Heart right ventricle (tissue), 16 donors: ENCODE measurements at regions not wholly inside any gene's neighbourhood (a gene's known extent, or its start where the extent isn't known, plus 50 kb on each side); places are given as distances from the start of the nearest gene placed in this dataset.

Source experiments
- ATAC-seq, 8 donors: fragments of 200-7000 bp; cut with Tn5 transposase; one replicate each; pipeline ENCODE4 v1.9.1; 2020; ENCODE audit warnings: mild to moderate bottlenecking in 8 of 8, moderate library complexity in 8 of 8, moderate number of reproducible peaks in 1 of 8
- DNase-seq, 2 donors: peaks; one replicate each; pipeline ENCODE4 v3.0.0-alpha.2; 2020
- H3K27ac ChIP-seq, 10 donors: fragments of 200-600 bp; sonication (generic) in 2 of 10; one replicate each; pipeline versions ENCODE4 v1.5.0 to v1.8.0; 2020 to 2022; ENCODE audit warnings: mild to moderate bottlenecking in 3 of 10
- H3K27me3 ChIP-seq, 7 donors: fragments of 200-600 bp; one replicate each; pipeline ENCODE4 v1.8.0; 2021 to 2022; ENCODE audit warnings: mild to moderate bottlenecking in 2 of 7
- H3K36me3 ChIP-seq, 9 donors: fragments of 200-600 bp; sonication (generic) in 1 of 9; one replicate each; pipeline versions ENCODE4 v1.5.0 to v1.8.0; 2020 to 2022; ENCODE audit warnings: mild to moderate bottlenecking in 2 of 9
- H3K4me1 ChIP-seq, 9 donors: fragments of 200-600 bp; sonication (generic) in 1 of 9; one replicate each; pipeline versions ENCODE4 v1.5.0 to v1.8.0; 2020 to 2022; ENCODE audit warnings: mild to moderate bottlenecking in 4 of 9
- H3K4me3 ChIP-seq, 10 donors: fragments of 200-600 bp; sonication (generic) in 2 of 10; one replicate each; pipeline versions ENCODE4 v1.5.0 to v1.8.0; 2020 to 2022; ENCODE audit warnings: mild to moderate bottlenecking in 7 of 10, moderate library complexity in 2 of 10
- H3K9me3 ChIP-seq, 11 donors: fragments of 200-600 bp in 10 of 11; sonication (generic) in 2 of 11; one replicate each; pipeline versions ENCODE4 v1.5.0 to v1.8.0; 2013 to 2022; ENCODE audit warnings: mild to moderate bottlenecking in 2 of 11, control low read depth in 1 of 11, moderate library complexity in 1 of 11
- CTCF ChIP-seq, 9 donors: fragments of 200-600 bp; sonication (generic) in 2 of 9; IDR thresholded peaks; one replicate each; pipeline versions ENCODE4 v1.5.0 to v1.8.0; 2021 to 2022; ENCODE audit warnings: antibody characterized with exemption in 9 of 9, mild to moderate bottlenecking in 5 of 9, moderate library complexity in 1 of 9
- WGBS, 2 donors: extraction: QIAGEN DNeasy Blood & Tissue Kit; methylation state at CpG; one replicate each; pipeline ENCODE4 v1.1.7; 2013; ENCODE audit warnings: inconsistent platforms in 1 of 2; 5-methylcytosine and 5-hydroxymethylcytosine counted together
- intact Hi-C, 10 donors: fragments of 100-400 bp; cut with DNase I; formaldehyde crosslinking; loops; one replicate each; pipeline versions ENCODE4 v1.11.1 to v1.14.2; 2022
- donor health status: Arrhythmogenic right ventricular cardiomyopathy.
- donor health status: ischemic (EF 13 %, LVEDD 7.1; RV severe dilation, severe dysfunction).
- donor health status: healthy with polysubstance abuse.
- donor health status: DM: no; HTN: yes; CAD: no.
- donor health status: DM: no; HTN: no; CAD: no.
- donor health status: ischemic (EF 25% LVEDD 6.9; RV normal size, moderate dysfunction).
- donor health status: ischemic (EF 25% LVEDD 5.7; RV mildly dilated, moderate dysfunction).
- donor health status: healthy.
- donor health status: DM: yes; HTN: yes; CAD: no.
- donor health status: Ischemic cardiomyopathy.
- donor health status: ischemic (EF 35%, LVEDD 5.7; RV mildly dilated, moderate dysfunction).
- donor health status: nonischemic (EF 11% LVEDD 7.7; RV severe dilation, severe dysfunction).
- donor health status: DM: yes; HTN: yes; CAD: no.
- donor health status: PGD.
- donor health status: ischemic (EF 29% LVEDD 5.4; RV normal size, mild dysfunction).
- donor health status: nonischemic (EF 23%, LVEDD 6.1; RV moderate dilation, normal function).

DNA sequence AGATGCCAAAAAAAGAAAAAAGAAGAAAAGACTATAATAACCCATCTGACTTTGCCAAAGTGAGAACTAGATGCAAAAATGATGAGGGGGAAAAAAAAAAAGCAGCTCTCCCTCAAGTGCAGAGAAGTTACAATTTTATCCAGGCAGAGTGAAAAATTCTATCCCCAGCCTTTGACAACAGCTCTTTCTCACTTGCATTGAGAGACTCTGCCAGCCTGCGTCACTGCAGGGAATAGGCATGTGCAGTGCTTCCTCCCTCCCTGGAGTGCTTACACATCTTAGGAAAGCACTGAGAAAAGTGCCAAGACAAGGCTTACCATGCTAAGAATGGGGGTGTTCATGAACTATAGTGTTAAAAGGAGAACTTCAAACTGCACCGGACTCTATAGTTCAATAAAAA is 418.6 kb upstream of the TYRP1 start:
- peaks cover 0 to 8% (median 0%) of the 10 kb centered on the region in 11 donors for H3K9me3 ChIP-seq
- H3K27ac ChIP-seq = no peak overlapping the region
- 59 to 61% methylated on average over 2 of the region's 2 CpGs for WGBS, 2 donors
- H3K4me1 ChIP-seq = no peaks in the 10 kb centered on the region
- H3K4me3 ChIP-seq = no peak overlapping the region
- no peaks in the 10 kb centered on the region for H3K27me3 ChIP-seq
- DNase-seq = no peak
- TF ChIP-seq CTCF (IDR thresholded peaks at IDR 0.05) = no peak
- no peak for ATAC-seq
- no peaks in the 10 kb centered on the region for H3K36me3 ChIP-seq
- intact Hi-C loops = no loop called here

- no peaks in the 10 kb centered on the region for H3K36me3 ChIP-seq
- TF ChIP-seq CTCF (IDR thresholded peaks at IDR 0.05) = no peak
- peaks cover 0 to 13% (median 0%) of the 10 kb centered on the region in 11 donors for H3K9me3 ChIP-seq
- no peak overlapping the region for H3K27ac ChIP-seq
- no peaks in the 10 kb centered on the region for H3K27me3 ChIP-seq
- WGBS, 2 donors = 73 to 81% methylated on average over 1 of the region's 1 CpG
- ATAC-seq (no peak), DNase-seq (no peak)
- H3K4me1 ChIP-seq = no peaks in the 10 kb centered on the region
- intact Hi-C loops = no loop called here
- H3K4me3 ChIP-seq = no peak overlapping the region
Observed at GRCh38 chr9:12276505-12276904, 416.7 kb upstream of the TYRP1 start.

- no peak for ATAC-seq
- no peak for TF ChIP-seq CTCF (IDR thresholded peaks at IDR 0.05)
Observed at GRCh38 chr9:12289711-12290110, 403.5 kb upstream of the TYRP1 start.

GRCh38 chr9:12290166-12290869 is 402.9 kb upstream of the TYRP1 start:
- no peaks in the 10 kb centered on the region for H3K36me3 ChIP-seq
- ATAC-seq = no peak
- no peak overlapping the region for H3K27ac ChIP-seq

More at GRCh38 chr9:12289711-12290110, 403.5 kb upstream of the TYRP1 start:
- no peaks in the 10 kb centered on the region for H3K36me3 ChIP-seq
- H3K27me3 ChIP-seq = no peaks in the 10 kb centered on the region
- H3K4me3 ChIP-seq = no peak overlapping the region
- DNase-seq = no peak
- peaks cover 0 to 2% (median 0%) of the 10 kb centered on the region in 11 donors for H3K9me3 ChIP-seq
- intact Hi-C loops = no loop called here
- H3K4me1 ChIP-seq = no peaks in the 10 kb centered on the region
- no peak overlapping the region for H3K27ac ChIP-seq

More at GRCh38 chr9:12290166-12290869, 402.9 kb upstream of the TYRP1 start:
- intact Hi-C loops = no loop called here
- WGBS, 2 donors = 84 to 87% methylated on average over 3 of the region's 3 CpGs
- no peak for TF ChIP-seq CTCF (IDR thresholded peaks at IDR 0.05)
- Histone ChIP-seq H3K4me3 (no peak overlapping the region), H3K9me3 (no peaks in the 10 kb centered on the region), H3K4me1 (no peaks in the 10 kb centered on the region), H3K27me3 (no peaks in the 10 kb centered on the region)
- no peak for DNase-seq
